WERI-Rb-1 (cell line): ENCODE measurements at regions not wholly inside any gene's neighbourhood (a gene's known extent, or its start where the extent isn't known, plus 50 kb on each side); places are given as distances from the start of the nearest gene placed in this dataset.

Experiments used
- DNase-seq: peaks from one replicate; pipeline ENCODE4 v3.0.0-alpha.2; 2020
- H3K27ac ChIP-seq: fragments of 250-450 bp; sonication (Bioruptor Pico); 2 replicates; pipeline ENCODE4 v1.5.1; 2020; ENCODE audit warnings: mild to moderate bottlenecking, moderate library complexity
- H3K27me3 ChIP-seq: fragments of 250-450 bp; sonication (Bioruptor Pico); 2 replicates; pipeline ENCODE4 v1.5.1; 2021; ENCODE audit warnings: mild to moderate bottlenecking, low read depth, moderate library complexity; ENCODE audit not compliant: insufficient read depth, severe bottlenecking
- H3K36me3 ChIP-seq: fragments of 250-450 bp; sonication (Bioruptor Pico); 2 replicates; pipeline ENCODE4 v1.5.1; 2020; ENCODE audit warnings: mild to moderate bottlenecking, moderate library complexity
- H3K4me3 ChIP-seq: 2 replicates; pipeline ENCODE4 v1.5.1; 2011; ENCODE audit warnings: low read depth, mild to moderate bottlenecking, control low read depth, low read length
- H3K9me3 ChIP-seq: fragments of 250-450 bp; sonication (Bioruptor Pico); 2 replicates; pipeline ENCODE4 v1.5.1; 2021; ENCODE audit warnings: mild to moderate bottlenecking, moderate library complexity; ENCODE audit not compliant: severe bottlenecking
- TF ChIP-seq, protein P1 (sequence below): IDR thresholded peaks from 2 replicates; pipeline ENCODE4 v1.5.1; 2011; ENCODE audit warnings: low read depth, mild to moderate bottlenecking, control low read depth, inconsistent platforms, low read length

DNA sequence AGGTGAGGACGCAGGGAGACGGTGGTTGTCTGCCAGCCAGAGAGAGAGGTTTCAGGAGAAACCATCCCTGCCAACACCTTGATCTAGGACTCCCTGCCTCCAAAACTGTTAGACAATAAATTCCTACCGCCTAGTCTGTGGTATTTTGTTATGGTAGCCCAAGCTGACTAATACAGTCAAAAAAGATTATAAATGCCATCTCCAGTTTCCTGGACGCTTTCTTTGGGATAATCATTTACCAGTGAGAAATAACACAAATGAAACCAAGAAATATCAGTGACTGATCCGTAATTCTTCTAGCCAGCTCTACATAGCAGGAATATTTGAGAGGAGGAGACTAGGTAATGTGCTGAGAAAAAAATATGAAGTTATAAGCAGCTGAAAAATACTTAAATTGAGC, 707.8 kb upstream of the LMCD1 start:
- peak; percentile 12 for DNase-seq
- no peak overlapping the region for H3K4me3 ChIP-seq
- H3K27ac ChIP-seq: no peak overlapping the region
- no peaks in the 10 kb centered on the region for H3K27me3 ChIP-seq
- TF ChIP-seq, protein P1, sequence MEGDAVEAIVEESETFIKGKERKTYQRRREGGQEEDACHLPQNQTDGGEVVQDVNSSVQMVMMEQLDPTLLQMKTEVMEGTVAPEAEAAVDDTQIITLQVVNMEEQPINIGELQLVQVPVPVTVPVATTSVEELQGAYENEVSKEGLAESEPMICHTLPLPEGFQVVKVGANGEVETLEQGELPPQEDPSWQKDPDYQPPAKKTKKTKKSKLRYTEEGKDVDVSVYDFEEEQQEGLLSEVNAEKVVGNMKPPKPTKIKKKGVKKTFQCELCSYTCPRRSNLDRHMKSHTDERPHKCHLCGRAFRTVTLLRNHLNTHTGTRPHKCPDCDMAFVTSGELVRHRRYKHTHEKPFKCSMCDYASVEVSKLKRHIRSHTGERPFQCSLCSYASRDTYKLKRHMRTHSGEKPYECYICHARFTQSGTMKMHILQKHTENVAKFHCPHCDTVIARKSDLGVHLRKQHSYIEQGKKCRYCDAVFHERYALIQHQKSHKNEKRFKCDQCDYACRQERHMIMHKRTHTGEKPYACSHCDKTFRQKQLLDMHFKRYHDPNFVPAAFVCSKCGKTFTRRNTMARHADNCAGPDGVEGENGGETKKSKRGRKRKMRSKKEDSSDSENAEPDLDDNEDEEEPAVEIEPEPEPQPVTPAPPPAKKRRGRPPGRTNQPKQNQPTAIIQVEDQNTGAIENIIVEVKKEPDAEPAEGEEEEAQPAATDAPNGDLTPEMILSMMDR: no peak
- H3K9me3 ChIP-seq: peaks cover 4% of the 10 kb centered on the region
- H3K36me3 ChIP-seq: no peaks in the 10 kb centered on the region

DNA sequence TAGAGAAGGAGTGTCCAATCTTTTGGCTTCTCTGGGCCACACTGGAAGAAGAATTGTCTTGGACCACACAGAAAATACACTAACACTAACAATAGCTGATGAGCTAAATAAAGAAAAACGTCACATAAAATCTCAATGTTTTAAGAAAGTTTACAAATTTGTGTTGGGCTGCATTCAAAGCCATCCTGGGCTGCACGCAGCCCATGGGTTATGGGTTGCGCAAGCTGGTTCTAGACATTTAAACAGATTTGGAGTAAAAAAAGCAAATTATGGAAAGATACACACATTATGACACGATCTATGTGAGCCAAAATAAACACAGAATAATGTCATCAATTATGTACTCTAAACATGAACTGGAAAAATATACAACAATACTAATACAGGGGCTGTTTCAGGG, 703.3 kb upstream of the LMCD1 start:
- no peaks in the 10 kb centered on the region for H3K27me3 ChIP-seq
- H3K36me3 ChIP-seq: no peaks in the 10 kb centered on the region
- H3K4me3 ChIP-seq: no peak overlapping the region
- H3K9me3 ChIP-seq: no peaks in the 10 kb centered on the region
- TF ChIP-seq, protein P1: no peak
- H3K27ac ChIP-seq: no peak overlapping the region
- DNase-seq: no peak

DNA sequence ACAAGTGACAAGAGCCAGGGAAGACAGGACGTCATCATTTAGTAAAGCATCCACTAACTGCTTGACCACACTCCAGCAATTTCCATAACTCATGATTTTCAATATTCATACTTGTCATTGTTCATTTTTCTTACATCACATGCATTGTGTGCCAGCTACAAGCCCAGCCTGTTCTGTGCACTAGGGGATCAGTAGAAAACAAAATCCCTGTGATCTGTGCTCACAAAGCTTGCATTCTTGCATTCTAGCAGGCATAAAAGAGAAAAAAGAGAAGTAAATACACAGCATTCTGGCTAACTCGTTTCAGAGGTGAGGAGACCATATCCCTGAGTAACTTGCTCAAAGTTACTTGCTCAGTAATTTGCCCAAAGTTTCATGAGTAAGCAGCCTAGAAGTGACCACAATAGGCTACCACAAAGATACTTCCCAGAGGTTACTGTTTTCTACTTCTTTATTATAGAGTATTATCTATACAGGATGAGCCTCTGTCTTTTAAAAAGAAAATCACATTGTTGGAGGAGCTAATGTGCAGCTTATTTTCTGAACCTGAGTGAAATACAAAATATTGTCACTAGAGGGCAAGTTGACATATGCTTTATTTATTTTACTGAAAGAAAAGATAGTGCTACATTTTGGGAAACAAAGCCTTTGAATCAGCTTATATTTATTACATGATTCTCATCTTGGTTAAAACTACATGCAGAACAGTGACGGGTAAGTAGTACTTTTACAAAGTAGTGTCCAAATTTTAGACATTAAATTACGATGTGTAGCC, 701.4 kb upstream of the LMCD1 start:
- no peak overlapping the region for H3K27ac ChIP-seq
- no peak for DNase-seq
- no peak overlapping the region for H3K4me3 ChIP-seq
- H3K27me3 ChIP-seq: no peaks in the 10 kb centered on the region
- no peaks in the 10 kb centered on the region for H3K36me3 ChIP-seq
- TF ChIP-seq, protein P1: no peak
- no peaks in the 10 kb centered on the region for H3K9me3 ChIP-seq

DNA sequence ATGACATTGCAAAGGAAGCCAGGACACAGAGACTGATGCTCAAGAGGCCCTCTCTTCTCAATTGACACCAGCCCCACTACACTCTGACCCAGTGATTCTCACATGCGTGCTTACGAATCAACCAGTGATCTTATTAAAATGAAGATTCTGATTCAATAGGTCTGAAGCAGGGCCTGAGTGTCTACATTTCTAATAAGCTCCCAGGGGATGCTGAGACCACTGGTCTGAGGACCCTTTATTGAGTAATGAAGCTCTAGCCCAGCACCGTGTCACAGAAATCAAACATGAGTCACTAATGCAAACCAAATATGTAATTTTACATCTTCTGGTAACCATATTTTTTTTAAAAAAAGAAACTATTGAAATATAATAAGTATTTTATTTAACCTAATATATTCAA, 689.1 kb upstream of the LMCD1 start:
- Histone ChIP-seq H3K27me3 (no peaks in the 10 kb centered on the region), H3K4me3 (no peak overlapping the region), H3K9me3 (no peaks in the 10 kb centered on the region), H3K27ac (no peak overlapping the region), H3K36me3 (no peaks in the 10 kb centered on the region)
- no peak for DNase-seq
- TF ChIP-seq, protein P1: no peak

DNA sequence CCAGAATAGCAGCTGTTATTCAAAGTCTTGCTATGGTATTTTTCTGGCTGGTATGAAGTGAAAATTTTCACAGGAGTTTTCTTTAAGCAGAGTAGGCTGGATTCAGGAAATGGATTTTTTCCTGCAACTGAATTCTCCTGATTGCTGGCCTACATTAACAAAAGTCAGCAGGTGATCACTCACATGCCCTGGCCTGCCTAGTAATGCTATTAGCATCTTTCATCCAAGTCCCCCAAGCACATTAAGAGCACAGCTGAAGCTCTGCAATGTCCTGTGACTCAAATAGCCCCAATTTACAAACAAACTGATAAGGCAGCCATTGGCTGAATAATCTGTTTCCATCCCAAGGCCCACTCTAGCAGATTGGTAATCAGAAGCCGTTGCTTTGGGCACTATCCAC, 688.3 kb upstream of the LMCD1 start:
- DNase-seq: peak; percentile 53
- no peaks in the 10 kb centered on the region for H3K9me3 ChIP-seq
- H3K27ac ChIP-seq: no peak overlapping the region

More for the DNA sequence above, 688.3 kb upstream of the LMCD1 start:
- Histone ChIP-seq H3K27me3 (no peaks in the 10 kb centered on the region), H3K4me3 (no peak overlapping the region), H3K36me3 (no peaks in the 10 kb centered on the region)
- TF ChIP-seq, protein P1: no peak
